Calu3 (cell line): ENCODE measurements at regions not wholly inside any gene's neighbourhood (a gene's known extent, or its start where the extent isn't known, plus 50 kb on each side); places are given as distances from the start of the nearest gene placed in this dataset.
A peak's percentile ranks its signal among the peaks of the same experiment; 100 is the strongest.

Experiments used
- BruUV-seq: library from RNA; stranded (reverse); fragments of 400-500 nt; replicated peaks from 2 replicates; lab custom pipeline; 2021; lab: Mats Ljungman, UMichigan
- CTCF ChIA-PET: fragments of 300-600 bp; sonication (Branson Sonifier 250); formaldehyde crosslinking; loops from one replicate; lab custom pipeline; 2022; ENCODE audit warnings: antibody characterized with exemption; lab: Charles Lee
- DNase-seq: peaks from one replicate; pipeline ENCODE4 v3.0.0; 2022
- H3K27ac Mint-ChIP-seq: one replicate; pipeline ENCODE4 v1.8.0; 2022; ENCODE audit warnings: mixed read lengths; ENCODE audit not compliant: unreplicated experiment
- H3K27me3 Mint-ChIP-seq: one replicate; pipeline ENCODE4 v1.8.0; 2022; ENCODE audit warnings: mixed read lengths; ENCODE audit not compliant: unreplicated experiment
- H3K36me3 Mint-ChIP-seq: one replicate; pipeline ENCODE4 v1.8.0; 2022; ENCODE audit warnings: mild to moderate bottlenecking, moderate library complexity, mixed read lengths; ENCODE audit not compliant: insufficient read depth, unreplicated experiment
- H3K4me1 Mint-ChIP-seq: one replicate; pipeline ENCODE4 v1.8.0; 2022; ENCODE audit warnings: mild to moderate bottlenecking, low read depth, mixed read lengths; ENCODE audit not compliant: unreplicated experiment
- H3K4me3 Mint-ChIP-seq: one replicate; pipeline ENCODE4 v1.8.0; 2022; ENCODE audit warnings: mild to moderate bottlenecking, low read depth, moderate library complexity, mixed read lengths; ENCODE audit not compliant: unreplicated experiment
- H3K9me3 Mint-ChIP-seq: one replicate; pipeline ENCODE4 v1.8.0; 2022; ENCODE audit warnings: low read depth, mixed read lengths; ENCODE audit not compliant: unreplicated experiment
- intact Hi-C: fragments of 100-400 bp; cut with micrococcal nuclease; formaldehyde crosslinking; loops from one replicate; pipeline ENCODE4 v1.10.0; 2022; ENCODE audit not compliant: unreplicated experiment
- TF ChIP-seq, protein P1 (sequence below): fragments of 200-600 bp; IDR thresholded peaks from one replicate; pipeline ENCODE4 v1.8.0; 2022; ENCODE audit warnings: antibody characterized with exemption; ENCODE audit not compliant: unreplicated experiment

DNA sequence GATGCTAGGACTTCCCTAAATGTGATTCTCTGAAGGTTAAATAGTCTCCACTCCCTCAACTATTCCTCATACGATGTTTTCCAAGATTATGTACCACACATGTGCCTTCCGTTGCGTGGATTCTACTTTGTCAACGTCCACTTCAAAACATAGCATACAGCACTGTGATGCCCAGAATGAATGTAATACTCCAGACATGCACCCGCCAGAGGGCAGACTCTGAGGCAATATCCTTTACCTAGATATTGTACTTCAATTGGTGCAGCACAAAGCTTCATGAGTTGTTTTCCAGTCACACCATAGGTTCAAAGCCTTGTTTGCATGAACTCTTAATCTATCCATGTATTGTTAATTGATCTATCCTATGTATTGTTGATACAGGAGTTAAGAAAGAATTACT lies 201.0 kb upstream of the NABP1 start:
- BruUV-seq: no TSS peak
- intact Hi-C loops: no loop called here
- peaks cover 7% of the 10 kb centered on the region for H3K9me3 Mint-ChIP-seq
- no peaks in the 10 kb centered on the region for H3K36me3 Mint-ChIP-seq
- no peaks in the 10 kb centered on the region for H3K27me3 Mint-ChIP-seq
- DNase-seq: no peak
- H3K27ac Mint-ChIP-seq: no peak overlapping the region
- CTCF ChIA-PET: interaction anchor here (0.7 kb wide), 1 partner anchor 155 kb away, joined by 3 read pairs; no protein-coding TSS in a partner anchor
- no peaks in the 10 kb centered on the region for H3K4me1 Mint-ChIP-seq
- H3K4me3 Mint-ChIP-seq: no peak overlapping the region
- TF ChIP-seq, protein P1, sequence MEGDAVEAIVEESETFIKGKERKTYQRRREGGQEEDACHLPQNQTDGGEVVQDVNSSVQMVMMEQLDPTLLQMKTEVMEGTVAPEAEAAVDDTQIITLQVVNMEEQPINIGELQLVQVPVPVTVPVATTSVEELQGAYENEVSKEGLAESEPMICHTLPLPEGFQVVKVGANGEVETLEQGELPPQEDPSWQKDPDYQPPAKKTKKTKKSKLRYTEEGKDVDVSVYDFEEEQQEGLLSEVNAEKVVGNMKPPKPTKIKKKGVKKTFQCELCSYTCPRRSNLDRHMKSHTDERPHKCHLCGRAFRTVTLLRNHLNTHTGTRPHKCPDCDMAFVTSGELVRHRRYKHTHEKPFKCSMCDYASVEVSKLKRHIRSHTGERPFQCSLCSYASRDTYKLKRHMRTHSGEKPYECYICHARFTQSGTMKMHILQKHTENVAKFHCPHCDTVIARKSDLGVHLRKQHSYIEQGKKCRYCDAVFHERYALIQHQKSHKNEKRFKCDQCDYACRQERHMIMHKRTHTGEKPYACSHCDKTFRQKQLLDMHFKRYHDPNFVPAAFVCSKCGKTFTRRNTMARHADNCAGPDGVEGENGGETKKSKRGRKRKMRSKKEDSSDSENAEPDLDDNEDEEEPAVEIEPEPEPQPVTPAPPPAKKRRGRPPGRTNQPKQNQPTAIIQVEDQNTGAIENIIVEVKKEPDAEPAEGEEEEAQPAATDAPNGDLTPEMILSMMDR: no peak

DNA sequence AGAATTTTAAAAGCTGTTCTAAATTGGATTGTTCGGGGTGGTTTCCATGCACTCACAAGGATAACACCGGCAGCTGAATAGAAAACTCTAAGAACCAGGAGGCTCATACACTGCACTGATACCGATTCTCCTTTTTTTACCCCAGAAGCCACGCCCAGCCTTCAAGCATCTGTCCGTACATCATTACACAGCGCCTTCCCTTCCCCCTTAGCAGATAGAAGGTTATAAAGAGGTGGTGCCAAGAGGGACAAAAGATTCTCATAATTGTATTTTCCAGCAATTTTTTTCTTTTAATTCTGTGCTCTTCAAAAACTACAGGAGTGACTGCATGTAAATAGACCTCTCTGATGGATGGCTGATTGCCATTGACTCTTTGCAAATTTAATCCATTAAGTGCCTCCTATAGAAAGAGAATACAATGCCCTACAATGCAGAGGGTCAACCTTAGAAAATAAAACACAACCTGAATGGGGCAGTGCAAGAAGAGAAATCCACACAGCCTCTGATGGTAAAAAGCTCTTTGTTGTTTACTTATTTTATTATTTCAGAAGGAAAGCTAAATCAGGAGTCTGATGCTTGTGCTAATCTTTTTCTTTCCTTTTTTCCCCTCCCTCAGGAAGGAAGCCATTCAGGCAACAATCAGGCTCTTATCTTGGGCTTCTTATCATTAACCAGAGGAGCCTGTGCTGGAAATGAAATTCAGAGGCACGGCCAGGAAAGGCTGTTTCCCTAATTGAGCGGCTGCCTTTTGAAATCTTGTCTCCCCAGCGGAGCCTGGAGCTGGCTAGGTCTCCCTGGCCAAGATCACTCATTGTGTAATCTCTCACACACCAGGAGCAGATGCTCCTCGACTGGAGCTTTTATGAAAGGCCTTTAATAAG lies 198.9 kb upstream of the NABP1 start:
- intact Hi-C loops: no loop called here
- DNase-seq: peak; percentile 7
- Mint-ChIP-seq H3K4me1 (peaks cover 8% of the 10 kb centered on the region), H3K9me3 (peaks cover 14% of the 10 kb centered on the region), H3K27me3 (no peaks in the 10 kb centered on the region), H3K27ac (no peak overlapping the region), H3K36me3 (no peaks in the 10 kb centered on the region), H3K4me3 (no peak overlapping the region)
- CTCF ChIA-PET: no interaction called here
- no TSS peak for BruUV-seq
- TF ChIP-seq, protein P1: no peak

DNA sequence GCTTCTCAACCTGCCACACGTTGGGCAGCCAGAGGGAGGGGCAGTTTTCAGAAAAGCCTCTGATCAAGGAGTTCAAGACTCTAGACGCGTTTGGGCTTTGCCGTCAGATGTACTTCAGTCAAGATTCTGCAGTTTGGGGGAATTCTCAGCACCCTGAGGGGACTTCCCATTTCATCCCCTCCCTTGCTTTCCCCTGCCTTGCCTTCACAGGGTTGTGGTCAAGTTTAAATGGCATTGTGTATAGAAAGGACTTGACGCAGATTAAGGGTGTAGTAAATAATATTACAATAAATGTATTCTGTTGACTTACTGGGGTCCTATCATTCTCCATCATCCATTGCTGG lies 198.3 kb upstream of the NABP1 start:
- no peak for DNase-seq
- intact Hi-C loops: no loop called here
- Mint-ChIP-seq H3K27me3 (no peaks in the 10 kb centered on the region), H3K27ac (no peak overlapping the region), H3K36me3 (no peaks in the 10 kb centered on the region), H3K9me3 (peaks cover 14% of the 10 kb centered on the region), H3K4me1 (peaks cover 8% of the 10 kb centered on the region), H3K4me3 (no peak overlapping the region)
- BruUV-seq: no TSS peak
- TF ChIP-seq, protein P1: no peak
- CTCF ChIA-PET: no interaction called here

DNA sequence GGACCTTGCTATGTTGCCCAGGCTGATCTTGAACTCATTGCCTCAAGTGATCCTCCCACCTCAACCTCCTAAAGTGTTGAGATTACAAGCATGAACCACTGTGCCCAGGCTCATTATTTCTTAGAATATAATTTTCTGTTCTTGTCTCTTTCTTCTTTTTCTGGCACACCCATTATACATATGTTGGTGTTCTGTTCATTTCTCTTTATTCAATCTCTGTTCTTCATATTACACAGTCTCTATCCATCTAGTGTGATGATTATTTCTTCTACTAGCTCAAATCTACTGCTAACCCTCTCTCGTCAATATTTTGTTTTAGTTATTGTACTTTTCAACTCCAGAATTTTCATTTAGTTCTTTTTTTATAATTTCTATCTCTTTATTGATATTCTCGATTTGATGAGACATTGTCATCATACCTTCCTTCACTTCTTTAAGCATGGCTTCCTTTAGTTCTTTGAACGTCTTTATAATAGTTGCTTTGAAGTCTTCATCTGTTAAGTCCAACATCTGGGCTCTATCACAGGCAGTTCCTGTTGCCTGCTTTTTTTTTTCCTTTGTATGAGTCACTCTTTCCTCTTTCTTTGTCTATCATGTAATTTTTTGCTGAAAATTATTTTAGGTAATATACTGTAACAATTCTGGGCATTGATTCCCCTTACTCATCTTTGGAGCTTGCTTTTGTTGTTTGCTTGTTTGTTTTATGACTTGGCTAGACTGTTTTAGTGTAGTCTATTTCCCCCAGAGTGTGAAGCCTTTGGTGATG lies 196.4 kb upstream of the NABP1 start:
- no peak overlapping the region for H3K27ac Mint-ChIP-seq
- H3K4me1 Mint-ChIP-seq: peaks cover 8% of the 10 kb centered on the region
- intact Hi-C loops: no loop called here
- peaks cover 16% of the 10 kb centered on the region for H3K9me3 Mint-ChIP-seq
- H3K4me3 Mint-ChIP-seq: no peak overlapping the region
- no peaks in the 10 kb centered on the region for H3K36me3 Mint-ChIP-seq
- no peak for DNase-seq
- no peaks in the 10 kb centered on the region for H3K27me3 Mint-ChIP-seq
- BruUV-seq: no TSS peak
- TF ChIP-seq, protein P1: no peak
- CTCF ChIA-PET: no interaction called here
